Psoas muscle (tissue), 7 donors: ENCODE measurements at regions not wholly inside any gene's neighbourhood (a gene's known extent, or its start where the extent isn't known, plus 50 kb on each side); places are given as distances from the start of the nearest gene placed in this dataset.

Experiments used
- ATAC-seq, 4 donors: fragments of 200-7000 bp; cut with Tn5 transposase; one replicate each; pipeline ENCODE4 v1.9.1; 2020; ENCODE audit warnings: moderate library complexity in 3 of 4, mild to moderate bottlenecking in 2 of 4
- DNase-seq, 2 donors: peaks; one replicate each; pipeline ENCODE4 v3.0.0-alpha.2; 2020
- H3K27ac ChIP-seq: fragments of 200-600 bp; one replicate; pipeline ENCODE4 v1.8.0; 2022
- H3K27me3 ChIP-seq, 3 donors: fragments of 200-600 bp in 1 of 3; one replicate each; pipeline versions ENCODE4 v1.6.1 to v1.8.0; 2013 to 2022; ENCODE audit warnings: low read length in 2 of 3, mild to moderate bottlenecking in 2 of 3, moderate library complexity in 1 of 3; ENCODE audit not compliant: insufficient read depth in 3 of 3
- H3K36me3 ChIP-seq, 2 donors: fragments of 200-600 bp in 1 of 2; one replicate each; pipeline versions ENCODE4 v1.6.1 to v1.8.0; 2013 to 2022; ENCODE audit warnings: low read depth in 1 of 2, mild to moderate bottlenecking in 1 of 2, moderate library complexity in 1 of 2; ENCODE audit not compliant: insufficient read depth in 1 of 2
- H3K4me1 ChIP-seq: fragments of 200-600 bp; one replicate; pipeline ENCODE4 v1.8.0; 2022
- H3K4me3 ChIP-seq: fragments of 200-600 bp; one replicate; pipeline ENCODE4 v1.8.0; 2022; ENCODE audit warnings: mild to moderate bottlenecking
- H3K9me3 ChIP-seq: fragments of 200-600 bp; one replicate; pipeline ENCODE4 v1.8.0; 2022
- CTCF ChIP-seq: fragments of 200-600 bp; IDR thresholded peaks from one replicate; pipeline ENCODE4 v1.8.0; 2022; ENCODE audit warnings: antibody characterized with exemption
- WGBS, 3 donors: extraction: QIAGEN DNeasy Blood & Tissue Kit; methylation state at CpG; one replicate each; pipeline versions ENCODE4 v1.1.6 to v1.1.7; 2013; 5-methylcytosine and 5-hydroxymethylcytosine counted together
- intact Hi-C, 2 donors: fragments of 100-400 bp; cut with DNase I; formaldehyde crosslinking; loops; one replicate each; pipeline versions ENCODE4 v1.11.0 to v1.14.2; 2022
- donor health status: healthy with polysubstance abuse.
- donor health status: DM: no; HTN: no; CAD: no; lungs with moderate emphysema.
- donor health status: Bipolar disorder and iron deficiency.
- donor health status: healthy.
- donor health status: DM: yes; HTN: yes; CAD: no.
- donor health status: DM: no; HTN: no; CAD: no.
- donor health status: DM: yes; HTN: yes; CAD: no.

- Histone ChIP-seq H3K36me3 (no peaks in the 10 kb centered on the region), H3K27me3 (no peaks in the 10 kb centered on the region), H3K27ac (no peak overlapping the region), H3K4me3 (no peak overlapping the region), H3K4me1 (no peaks in the 10 kb centered on the region), H3K9me3 (peaks cover 4% of the 10 kb centered on the region)
- ATAC-seq (no peak), DNase-seq (no peak)
- no peak for TF ChIP-seq CTCF
- intact Hi-C loops: no loop called here
- WGBS, 3 donors: 58 to 69% (median 65%) methylated on average over 3 of the region's 3 CpGs
Measured at GRCh38 chr2:137842952-137843351, 121.3 kb upstream of the HNMT start.

GRCh38 chr2:137845422-137845821 is 118.9 kb upstream of the HNMT start:
- Histone ChIP-seq H3K4me1 (no peaks in the 10 kb centered on the region), H3K27ac (no peak overlapping the region), H3K9me3 (peaks cover 4% of the 10 kb centered on the region), H3K4me3 (no peak overlapping the region), H3K27me3 (no peaks in the 10 kb centered on the region), H3K36me3 (no peaks in the 10 kb centered on the region)
- no peak for TF ChIP-seq CTCF
- ATAC-seq (no peak), DNase-seq (no peak)
- intact Hi-C loops: no loop called here

GRCh38 chr2:137846993-137847392 is 117.3 kb upstream of the HNMT start:
- no peak overlapping the region for H3K27ac ChIP-seq
- no peaks in the 10 kb centered on the region for H3K27me3 ChIP-seq
- 74 to 77% (median 75%) methylated on average over 2 of the region's 2 CpGs for WGBS, 3 donors
- ATAC-seq (no peak), DNase-seq (no peak)
- H3K36me3 ChIP-seq: no peaks in the 10 kb centered on the region
- H3K9me3 ChIP-seq: peaks cover 4% of the 10 kb centered on the region
- TF ChIP-seq CTCF: no peak
- H3K4me3 ChIP-seq: no peak overlapping the region
- intact Hi-C loops: no loop called here
- H3K4me1 ChIP-seq: no peaks in the 10 kb centered on the region

- Histone ChIP-seq H3K4me1 (no peaks in the 10 kb centered on the region), H3K27ac (no peak overlapping the region), H3K27me3 (no peaks in the 10 kb centered on the region), H3K36me3 (no peaks in the 10 kb centered on the region), H3K4me3 (no peak overlapping the region), H3K9me3 (peaks cover 4% of the 10 kb centered on the region)
- DNase-seq (no peak), ATAC-seq (no peak)
- TF ChIP-seq CTCF: no peak
- intact Hi-C loops: no loop called here
Measured at GRCh38 chr2:137847443-137847842, 116.8 kb upstream of the HNMT start.

- Histone ChIP-seq H3K4me1 (no peaks in the 10 kb centered on the region), H3K9me3 (no peaks in the 10 kb centered on the region), H3K4me3 (no peak overlapping the region), H3K36me3 (no peaks in the 10 kb centered on the region), H3K27me3 (no peaks in the 10 kb centered on the region), H3K27ac (no peak overlapping the region)
- no peak for TF ChIP-seq CTCF
- ATAC-seq: no peak
- 69 to 77% (median 72%) methylated on average over 3 of the region's 3 CpGs for WGBS, 3 donors
- intact Hi-C loops: no loop called here
- no peak for DNase-seq
Measured at GRCh38 chr2:137857881-137858280, 106.4 kb upstream of the HNMT start.
